ENCODE measurements at regions not wholly inside any gene's neighbourhood (a gene's known extent, or its start where the extent isn't known, plus 50 kb on each side); places are given as distances from the start of the nearest gene placed in this dataset.

GRCh38 chr2:215816424-215816823 is 196.9 kb downstream of the MREG start:
- Histone ChIP-seq H2AFZ (ENCODE audit: low read length) (no peak overlapping the region), H3F3A (ENCODE audit: insufficient read depth, low read length) (no peaks in the 10 kb centered on the region), H4K20me1 (ENCODE audit: insufficient read depth, low read length) (no peaks in the 10 kb centered on the region), H3K9ac (ENCODE audit: low read length) (no peak overlapping the region), H3K36me3 (ENCODE audit: insufficient read depth, low read length) (no peaks in the 10 kb centered on the region), H3K4me2 (ENCODE audit: low read length) (no peak overlapping the region), H3K9me2 (ENCODE audit: low read depth, low read length) (no peaks in the 10 kb centered on the region), H3K79me2 (ENCODE audit: insufficient read depth, low read length) (no peaks in the 10 kb centered on the region), H3K4me1 (ENCODE audit: insufficient read depth, low read length, severe bottlenecking) (peaks cover 6% of the 10 kb centered on the region), H3K27me3 (ENCODE audit: insufficient read depth, low read length) (no peaks in the 10 kb centered on the region), H3K9me3 (ENCODE audit: low read length) (no peaks in the 10 kb centered on the region), H3K27ac (ENCODE audit: low read depth, low read length, poor library complexity, severe bottlenecking) (no peak overlapping the region), H3K4me3 (ENCODE audit: low read depth, low read length, poor library complexity, severe bottlenecking) (no peak overlapping the region)
- TF ChIP-seq CTCF (IDR thresholded peaks at IDR 0.05; ENCODE audit: low read length) = no peak
- TF ChIP-seq EZH2 (IDR thresholded peaks at IDR 0.05; ENCODE audit: borderline replicate concordance, low read length) = no peak

DNA sequence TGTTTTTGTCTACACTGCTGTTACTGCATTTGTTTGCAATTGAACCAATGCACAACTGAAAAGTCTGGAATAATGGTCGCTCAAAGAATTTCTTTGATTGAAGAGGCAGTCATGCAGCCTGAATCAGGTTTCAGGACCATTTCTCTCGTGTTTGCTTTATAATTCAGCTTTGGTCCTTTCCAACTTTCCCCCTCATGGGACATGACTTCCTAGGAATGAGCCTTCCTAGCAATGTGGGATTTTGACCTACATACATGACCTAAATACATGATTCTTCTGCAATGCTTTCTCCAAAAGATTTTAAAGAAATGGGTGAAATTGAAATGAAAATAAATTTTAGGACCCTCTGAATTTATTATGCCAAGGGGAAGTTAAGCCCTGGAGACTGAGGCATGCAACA is 197.4 kb downstream of the MREG start:
- 0 out of 2 replicates have a peak, but pooled peaks cover 4% of the 10 kb centered on the region for H3K27me3 ChIP-seq (ENCODE audit: insufficient read depth, low read length)
- H3K4me3 ChIP-seq (ENCODE audit: low read depth, low read length, poor library complexity, severe bottlenecking) = no peak overlapping the region
- no peaks in the 10 kb centered on the region for H3K9me3 ChIP-seq (ENCODE audit: low read length)
- H3K27ac ChIP-seq (ENCODE audit: low read depth, low read length, poor library complexity, severe bottlenecking) = no peak overlapping the region
- TF ChIP-seq EZH2 (IDR thresholded peaks at IDR 0.05; ENCODE audit: borderline replicate concordance, low read length) (no peak), CTCF (IDR thresholded peaks at IDR 0.05; ENCODE audit: low read length) (no peak)
- no peaks in the 10 kb centered on the region for H3K36me3 ChIP-seq (ENCODE audit: insufficient read depth, low read length)
- no peak overlapping the region for H3K4me2 ChIP-seq (ENCODE audit: low read length)
- H3K9ac ChIP-seq (ENCODE audit: low read length) = no peak overlapping the region
- H3K4me1 ChIP-seq (ENCODE audit: insufficient read depth, low read length, severe bottlenecking) = peaks cover 11% of the 10 kb centered on the region
- no peaks in the 10 kb centered on the region for H4K20me1 ChIP-seq (ENCODE audit: insufficient read depth, low read length)
- H3K79me2 ChIP-seq (ENCODE audit: insufficient read depth, low read length) = no peaks in the 10 kb centered on the region
- H3K9me2 ChIP-seq (ENCODE audit: low read depth, low read length) = no peaks in the 10 kb centered on the region
- H3F3A ChIP-seq (ENCODE audit: insufficient read depth, low read length) = no peaks in the 10 kb centered on the region
- H2AFZ ChIP-seq (ENCODE audit: low read length) = no peak overlapping the region

DNA sequence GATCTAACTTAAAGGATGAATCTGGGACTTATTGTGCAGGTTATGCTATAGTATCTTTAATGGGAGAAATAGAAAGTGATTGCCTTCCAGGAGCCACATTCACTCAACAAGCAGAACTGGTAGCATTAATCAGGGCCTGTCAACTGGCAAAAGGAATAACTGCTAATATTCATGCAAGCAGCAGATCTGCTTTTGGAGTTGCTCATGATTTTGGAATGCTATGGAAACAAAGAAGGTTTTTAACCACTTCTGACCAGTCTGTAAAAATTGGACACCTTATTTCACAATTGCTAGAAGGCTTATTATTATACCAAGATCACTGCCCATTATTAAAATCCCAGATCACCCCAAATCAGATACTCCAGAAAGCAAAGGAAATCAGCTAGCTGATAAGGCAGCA is 200.4 kb downstream of the MREG start:
- Histone ChIP-seq H4K20me1 (ENCODE audit: insufficient read depth, low read length) (no peaks in the 10 kb centered on the region), H3K4me2 (ENCODE audit: low read length) (no peak overlapping the region), H3K36me3 (ENCODE audit: insufficient read depth, low read length) (no peaks in the 10 kb centered on the region), H3K9ac (ENCODE audit: low read length) (no peak overlapping the region), H3K4me1 (ENCODE audit: insufficient read depth, low read length, severe bottlenecking) (peaks cover 13% of the 10 kb centered on the region), H2AFZ (ENCODE audit: low read length) (no peak overlapping the region), H3K9me3 (ENCODE audit: low read length) (no peaks in the 10 kb centered on the region), H3K4me3 (ENCODE audit: low read depth, low read length, poor library complexity, severe bottlenecking) (no peak overlapping the region), H3F3A (ENCODE audit: insufficient read depth, low read length) (no peaks in the 10 kb centered on the region), H3K27ac (ENCODE audit: low read depth, low read length, poor library complexity, severe bottlenecking) (no peak overlapping the region), H3K79me2 (ENCODE audit: insufficient read depth, low read length) (no peaks in the 10 kb centered on the region), H3K27me3 (ENCODE audit: insufficient read depth, low read length) (0 out of 2 replicates have a peak, but pooled peaks cover 4% of the 10 kb centered on the region), H3K9me2 (ENCODE audit: low read depth, low read length) (no peaks in the 10 kb centered on the region)
- TF ChIP-seq CTCF (IDR thresholded peaks at IDR 0.05; ENCODE audit: low read length) = no peak
- TF ChIP-seq EZH2 (IDR thresholded peaks at IDR 0.05; ENCODE audit: borderline replicate concordance, low read length) = no peak
